GM12878 (cell line): ENCODE measurements at regions not wholly inside any gene's neighbourhood (a gene's known extent, or its start where the extent isn't known, plus 50 kb on each side); places are given as distances from the start of the nearest gene placed in this dataset.

Source experiments
- ATAC-seq: fragments of 200-7000 bp; cut with Tn5 transposase; 3 replicates; pipeline ENCODE4 v1.9.1; 2020; ENCODE audit warnings: mild to moderate bottlenecking, moderate library complexity
- BruUV-seq: library from RNA; stranded (reverse); fragments of 400-500 nt; replicated peaks from 2 replicates; lab custom pipeline; 2021; lab: Mats Ljungman, UMichigan
- CTCF ChIA-PET: fragments of 300-600 bp; sonication (Branson Sonifier 250); formaldehyde crosslinking; extraction: SDS; loops from one replicate; lab custom pipeline; 2021; ENCODE audit warnings: inconsistent platforms; lab: Yijun Ruan, JAX
- POLR2A ChIA-PET: fragments of 350-600 bp; formaldehyde crosslinking; extraction: SDS; loops from one replicate; lab custom pipeline; 2021; ENCODE audit warnings: inconsistent platforms; lab: Charles Lee
- RAD21 ChIA-PET: fragments of 300-600 bp; sonication (Branson Sonifier 250); formaldehyde crosslinking; loops from one replicate; lab custom pipeline; 2023; ENCODE audit warnings: antibody characterized with exemption; ENCODE audit not compliant: unreplicated experiment; lab: Charles Lee
- SMC1A ChIA-PET: fragments of 300-600 bp; sonication (Branson Sonifier 250); formaldehyde crosslinking; loops from one replicate; lab custom pipeline; 2023; ENCODE audit not compliant: unreplicated experiment, uncharacterized antibody; lab: Charles Lee
- DNase-seq: peaks from one replicate; pipeline ENCODE4 v3.0.0-alpha.2; 2011; ENCODE audit warnings: low read depth, low spot score
- FAIRE-seq: peaks from 3 replicates; lab custom pipeline; 2011; peaks lifted over from hg19 to GRCh38; lab: Jason Lieb, UNC
- H2AFZ ChIP-seq: 2 replicates; pipeline ENCODE4 v1.6.0; 2011; ENCODE audit warnings: low read depth, low read length, control low read depth; ENCODE audit not compliant: control insufficient read depth
- H3K27ac ChIP-seq: 2 replicates; pipeline ENCODE4 v1.5.1; 2011; ENCODE audit warnings: control low read depth; ENCODE audit not compliant: control insufficient read depth, insufficient read depth
- H3K27me3 ChIP-seq, 2 experiments: replicated peaks in 1 of 2; 2 replicates each; pipeline versions ENCODE4 v1.6.0 to v1.6.1; 2011; ENCODE audit warnings: low read length in 1 of 2; ENCODE audit not compliant: control insufficient read depth in 2 of 2, insufficient read depth in 2 of 2
- H3K36me3 ChIP-seq, 2 experiments: 2 replicates each; pipeline ENCODE4 v1.5.1; 2011; ENCODE audit warnings: low read length in 1 of 2; ENCODE audit not compliant: control insufficient read depth in 2 of 2, insufficient read depth in 2 of 2
- H3K4me1 ChIP-seq: 2 replicates; pipeline ENCODE4 v1.6.1; 2011; ENCODE audit warnings: mild to moderate bottlenecking, low read length, moderate library complexity, mixed read lengths; ENCODE audit not compliant: control insufficient read depth, insufficient read depth
- H3K4me2 ChIP-seq: 2 replicates; pipeline ENCODE4 v1.6.0; 2011; ENCODE audit warnings: control low read depth; ENCODE audit not compliant: control insufficient read depth, insufficient read depth
- H3K4me3 ChIP-seq: fragments of 200-600 bp; sonication (generic); 2 replicates; pipeline ENCODE4 v1.5.1; 2016
- H3K79me2 ChIP-seq: 2 replicates; pipeline ENCODE4 v1.6.0; 2011; ENCODE audit warnings: low read length; ENCODE audit not compliant: control insufficient read depth, insufficient read depth
- H3K9ac ChIP-seq: 2 replicates; pipeline ENCODE4 v1.8.0; 2011; ENCODE audit warnings: low read length, control low read depth, mixed read lengths; ENCODE audit not compliant: control insufficient read depth, insufficient read depth
- H3K9me3 ChIP-seq: replicated peaks from 3 replicates; pipeline ENCODE4 v1.5.1; 2011; ENCODE audit warnings: mild to moderate bottlenecking, low read length; ENCODE audit not compliant: control insufficient read depth, insufficient read depth
- H4K20me1 ChIP-seq: 2 replicates; pipeline ENCODE4 v1.6.0; 2011; ENCODE audit not compliant: control insufficient read depth, insufficient read depth
- ATF2 ChIP-seq: IDR thresholded peaks from 2 replicates; pipeline ENCODE4 v1.6.1; 2012; ENCODE audit warnings: low read length, inconsistent platforms
- ATF3 ChIP-seq: IDR thresholded peaks from 2 replicates; pipeline ENCODE4 v1.6.1; 2011; ENCODE audit warnings: low read depth, mild to moderate bottlenecking, low read length, moderate library complexity, borderline replicate concordance; ENCODE audit errors: extremely low read depth
- BCL11A ChIP-seq: IDR thresholded peaks from 2 replicates; pipeline ENCODE4 v1.6.1; 2011; ENCODE audit warnings: low read depth, low read length
- CBX3 ChIP-seq: fragments of 200-600 bp; sonication (generic); IDR thresholded peaks from 2 replicates; pipeline ENCODE4 v1.6.1; 2016; ENCODE audit warnings: low read depth, borderline replicate concordance
- CREB1 ChIP-seq: IDR thresholded peaks from 2 replicates; pipeline ENCODE4 v1.6.1; 2012; ENCODE audit warnings: low read depth, mild to moderate bottlenecking, inconsistent platforms
- CUX1 ChIP-seq: IDR thresholded peaks from 2 replicates; pipeline ENCODE4 v1.6.1; 2012; ENCODE audit warnings: improper control_type of control experiment, low read depth, low read length; ENCODE audit not compliant: insufficient replicate concordance
- ELK1 ChIP-seq: IDR thresholded peaks from 2 replicates; pipeline ENCODE4 v1.6.1; 2012; ENCODE audit warnings: low read depth, low read length, improper control_type of control experiment
- NBN ChIP-seq: fragments of 450-650 bp; IDR thresholded peaks from 2 replicates; pipeline ENCODE4 v1.6.1; 2016
- NR2F1 ChIP-seq: fragments of 450-650 bp; conservative IDR thresholded peaks from 2 replicates; pipeline ENCODE4 v1.6.1; 2017; ENCODE audit warnings: mild to moderate bottlenecking
- RB1 ChIP-seq: fragments of 450-650 bp; formaldehyde crosslinking; IDR thresholded peaks from 2 replicates; pipeline ENCODE4 v1.6.1; 2017; ENCODE audit warnings: mild to moderate bottlenecking, borderline replicate concordance
- RELA ChIP-seq: fragments of 450-650 bp; IDR thresholded peaks from 2 replicates; pipeline ENCODE4 v1.8.0; 2014; ENCODE audit warnings: borderline replicate concordance; ENCODE audit not compliant: partially characterized antibody
- RFX5 ChIP-seq: IDR thresholded peaks from 2 replicates; pipeline ENCODE4 v1.6.1; 2011; ENCODE audit warnings: low read depth, low read length, improper control_type of control experiment
- RUNX3 ChIP-seq: IDR thresholded peaks from 2 replicates; pipeline ENCODE4 v1.6.1; 2012; ENCODE audit warnings: low read length, inconsistent platforms
- TCF12 ChIP-seq: IDR thresholded peaks from 2 replicates; pipeline ENCODE4 v1.6.1; 2011; ENCODE audit warnings: low read depth, mild to moderate bottlenecking, low read length
- WGBS: methylation state at CpG from one replicate; pipeline ENCODE4 v1.1.6; 2016; ENCODE audit warnings: low lambda C conversion rate; ENCODE audit not compliant: insufficient replicate concordance, insufficient coverage; ENCODE audit errors: missing lambda C conversion rate; 5-methylcytosine and 5-hydroxymethylcytosine counted together
- in situ Hi-C: fragments of 300-500 bp; cut with MboI; formaldehyde crosslinking; loops from 9 replicates; pipeline ENCODE4 v1.14.3; 2018; ENCODE audit warnings: mixed read lengths
- intact Hi-C: fragments of 100-400 bp; cut with micrococcal nuclease; formaldehyde crosslinking; loops from one replicate; pipeline ENCODE4 v1.14.2; 2022; ENCODE audit not compliant: unreplicated experiment

GRCh38 chr3:54047568-54047967 is 74.8 kb upstream of the CACNA2D3 start:
- Histone ChIP-seq H3K79me2 (no peaks in the 10 kb centered on the region), H3K27me3 (no peaks in the 10 kb centered on the region; a peak in 1 of 4 replicates), H3K4me3 (no peak overlapping the region), H3K9me3 (no peaks in the 10 kb centered on the region), H2AFZ (no peak overlapping the region), H3K9ac (no peak overlapping the region), H3K27ac (no peak overlapping the region), H3K36me3 (no peaks in the 10 kb centered on the region), H3K4me2 (no peak overlapping the region), H4K20me1 (no peaks in the 10 kb centered on the region), H3K4me1 (no peaks in the 10 kb centered on the region)
- BruUV-seq = no TSS peak
- DNase-seq (no peak), ATAC-seq (no peak), FAIRE-seq (no peak)
- WGBS = 62% methylated on average over 5 of the region's 5 CpGs
- POLR2A ChIA-PET = no interaction called here
- intact Hi-C loops = no loop called here
- SMC1A ChIA-PET = no interaction called here
- RAD21 ChIA-PET = no interaction called here
- in situ Hi-C loops = no loop called here
- CTCF ChIA-PET = no interaction called here
- TF ChIP-seq BCL11A (no peak), RELA (no peak), RB1 (no peak), ATF2 (no peak), TCF12 (no peak), CUX1 (no peak), NR2F1 (no peak), RFX5 (no peak), ELK1 (no peak), CREB1 (no peak), NBN (no peak), CBX3 (no peak), ATF3 (no peak), RUNX3 (no peak)
